ENCODE measurements at regions not wholly inside any gene's neighbourhood (a gene's known extent, or its start where the extent isn't known, plus 50 kb on each side); places are given as distances from the start of the nearest gene placed in this dataset.
"Not testable (repeated sequence)": the region's sequence is repeated elsewhere in the genome, so short reads cannot be mapped to it uniquely, and the experiment has no call there.

DNA sequence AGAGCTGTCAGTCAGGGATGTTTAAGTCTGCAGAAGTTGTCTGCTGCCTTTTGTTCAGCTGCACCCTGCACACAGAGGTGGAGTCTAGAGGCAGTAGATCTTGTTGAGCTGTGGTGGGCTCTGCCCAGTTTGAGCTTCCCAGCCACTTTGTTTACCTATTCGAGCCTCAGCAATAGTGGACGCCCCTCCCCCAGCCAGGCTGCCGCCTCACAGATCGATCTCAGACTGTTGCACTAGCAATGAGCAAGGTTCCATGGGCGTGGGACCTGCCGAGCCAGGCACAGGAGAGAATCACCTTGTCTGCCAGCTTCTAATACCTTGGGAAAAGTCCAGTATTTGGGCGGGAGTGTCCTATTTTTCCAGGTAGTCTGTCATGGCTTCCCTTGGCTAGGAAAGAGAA lies 225.1 kb upstream of the RASA1 start:
- DNase-seq (ENCODE audit: low read depth): no peak

DNA sequence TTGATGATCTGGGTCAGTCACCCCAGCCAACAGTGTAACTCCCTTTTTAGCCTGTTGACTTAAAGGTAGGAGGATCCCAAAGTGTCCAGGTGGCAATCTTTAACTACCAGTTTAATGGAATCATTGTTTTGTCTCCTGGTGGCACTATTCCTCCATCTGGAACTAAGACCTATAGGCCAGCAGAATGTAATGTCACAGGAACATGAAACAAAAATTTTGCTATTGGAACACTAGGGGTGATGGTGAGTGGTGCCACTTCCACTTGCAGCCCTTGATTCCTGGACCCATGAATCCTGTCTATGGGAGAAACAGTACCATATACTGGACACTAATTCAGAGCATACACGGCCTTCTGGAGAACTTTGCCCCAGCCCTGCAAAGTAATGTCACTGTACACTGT lies 219.5 kb upstream of the RASA1 start:
- no peak for DNase-seq (ENCODE audit: low read depth)

DNA sequence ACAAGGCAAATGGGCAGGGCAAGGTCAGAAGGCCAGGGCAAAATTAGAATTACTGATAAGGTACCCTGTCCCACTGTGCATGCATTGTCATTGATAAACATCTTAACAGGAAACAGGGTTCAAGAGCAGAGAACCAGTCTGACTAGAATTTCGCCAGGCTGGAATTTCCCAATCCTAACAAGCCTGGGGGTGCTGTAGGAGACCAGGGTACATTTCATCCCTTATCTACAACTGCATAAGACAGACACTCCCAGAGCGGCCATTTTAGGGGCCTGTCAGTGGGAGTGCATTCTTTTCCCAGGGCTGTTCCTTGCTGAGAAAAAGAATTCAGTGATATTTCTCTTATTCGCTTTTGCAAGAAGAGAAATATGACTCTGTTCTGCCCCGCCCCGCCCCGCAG lies 218.7 kb upstream of the RASA1 start:
- not testable (repeated sequence) for DNase-seq (ENCODE audit: low read depth)

DNA sequence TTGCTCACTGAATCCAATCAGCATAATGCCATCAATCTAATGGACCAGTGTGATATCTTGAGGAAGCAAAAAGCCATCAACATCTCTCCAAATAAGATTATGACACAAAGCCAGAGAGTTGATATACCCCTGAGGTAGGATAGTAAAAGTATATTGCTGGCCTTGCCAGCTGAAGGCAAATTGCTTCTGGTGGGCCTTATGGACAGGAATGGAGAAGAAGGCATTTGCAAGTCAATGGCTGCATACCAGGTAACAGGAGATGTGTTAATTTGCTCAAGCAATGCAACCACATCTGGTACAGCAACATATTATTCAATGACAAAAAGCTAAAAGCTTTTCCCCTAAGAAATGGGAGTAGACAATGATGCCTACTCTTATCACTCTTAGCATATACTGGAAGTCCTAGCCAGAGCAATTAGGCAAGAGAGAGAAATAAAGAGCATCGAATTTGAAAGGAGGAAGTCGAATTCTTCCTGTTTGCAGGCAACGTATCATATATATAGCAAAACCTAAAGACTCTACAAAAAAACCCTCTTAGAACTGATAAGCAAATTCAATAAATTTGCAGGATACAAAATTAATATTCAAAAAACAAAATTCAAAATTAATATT lies 216.1 kb upstream of the RASA1 start:
- DNase-seq (ENCODE audit: low read depth): no peak

DNA sequence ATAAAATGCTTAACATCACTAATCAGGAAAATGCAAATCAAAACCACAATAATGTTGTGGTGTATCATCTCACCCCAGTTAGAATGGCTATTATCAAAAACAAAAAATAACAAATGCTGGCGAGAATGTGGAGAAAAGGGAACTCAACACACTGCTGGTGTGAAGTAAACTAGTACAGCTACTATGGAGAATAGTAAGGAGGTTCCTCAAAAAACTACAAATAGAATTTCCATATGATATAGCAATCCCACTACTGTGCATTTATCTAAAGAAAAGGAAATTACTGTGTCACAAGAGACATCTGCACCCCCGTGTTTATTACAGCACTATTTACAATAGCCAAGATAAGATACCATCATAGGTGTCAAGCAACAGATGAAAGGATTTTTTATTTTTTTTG lies 214.5 kb upstream of the RASA1 start:
- DNase-seq (ENCODE audit: low read depth): no peak

DNA sequence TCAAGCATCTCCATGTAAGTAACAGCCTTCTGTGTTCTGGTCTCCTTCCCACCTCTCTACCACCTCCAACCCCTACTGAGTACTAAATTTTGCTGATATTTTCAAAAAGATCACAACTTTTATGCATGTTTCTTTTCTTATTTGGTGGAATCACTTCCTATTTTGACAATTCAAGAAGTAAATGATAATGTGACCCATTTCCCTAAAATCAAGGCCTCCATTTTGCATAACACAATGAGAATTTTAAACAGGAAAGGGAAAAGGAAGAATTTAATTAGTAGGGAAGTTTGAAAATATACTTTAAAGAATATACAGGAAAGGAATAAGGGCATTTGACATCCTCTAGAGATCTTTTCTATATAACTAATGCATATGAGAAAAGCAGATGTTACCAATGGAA lies 212.9 kb upstream of the RASA1 start:
- no peak for DNase-seq (ENCODE audit: low read depth)

DNA sequence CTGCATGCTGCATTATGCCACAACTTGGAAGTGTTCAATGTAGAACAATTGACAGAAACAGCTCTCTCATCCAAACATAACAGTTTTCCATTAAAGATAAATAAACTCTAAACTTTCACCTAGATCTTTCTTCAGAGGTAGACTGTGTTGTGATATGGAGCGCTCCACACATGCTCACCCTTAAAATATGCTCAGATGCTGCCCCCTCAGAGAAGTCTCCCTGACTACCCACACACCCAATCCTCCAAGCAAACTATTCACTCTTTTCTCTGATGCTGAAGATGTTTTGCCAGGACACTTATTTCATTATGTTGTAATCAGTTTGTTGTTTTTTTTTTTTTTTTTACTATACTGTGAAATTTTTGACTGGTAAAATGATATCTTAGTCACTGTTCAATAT lies 206.6 kb upstream of the RASA1 start:
- DNase-seq (ENCODE audit: low read depth): no peak

DNA sequence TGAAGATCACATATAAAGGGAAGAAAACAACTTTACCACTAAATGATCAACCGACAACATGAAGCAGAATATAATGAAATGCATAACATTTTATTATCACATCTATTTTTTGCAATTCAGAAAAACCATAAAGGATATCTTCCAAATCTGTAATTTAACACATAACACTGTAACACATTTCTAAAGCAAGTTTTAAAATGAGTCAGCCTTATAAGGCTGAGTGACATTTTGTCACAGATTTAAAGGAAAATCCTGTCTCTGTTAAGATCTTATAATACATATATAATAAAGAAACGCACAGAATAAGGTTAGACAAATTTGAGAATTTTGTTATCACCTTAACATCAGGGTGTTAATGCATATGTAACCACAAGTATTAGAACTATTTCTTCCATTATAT lies 198.4 kb upstream of the RASA1 start:
- no peak for DNase-seq (ENCODE audit: low read depth)

DNA sequence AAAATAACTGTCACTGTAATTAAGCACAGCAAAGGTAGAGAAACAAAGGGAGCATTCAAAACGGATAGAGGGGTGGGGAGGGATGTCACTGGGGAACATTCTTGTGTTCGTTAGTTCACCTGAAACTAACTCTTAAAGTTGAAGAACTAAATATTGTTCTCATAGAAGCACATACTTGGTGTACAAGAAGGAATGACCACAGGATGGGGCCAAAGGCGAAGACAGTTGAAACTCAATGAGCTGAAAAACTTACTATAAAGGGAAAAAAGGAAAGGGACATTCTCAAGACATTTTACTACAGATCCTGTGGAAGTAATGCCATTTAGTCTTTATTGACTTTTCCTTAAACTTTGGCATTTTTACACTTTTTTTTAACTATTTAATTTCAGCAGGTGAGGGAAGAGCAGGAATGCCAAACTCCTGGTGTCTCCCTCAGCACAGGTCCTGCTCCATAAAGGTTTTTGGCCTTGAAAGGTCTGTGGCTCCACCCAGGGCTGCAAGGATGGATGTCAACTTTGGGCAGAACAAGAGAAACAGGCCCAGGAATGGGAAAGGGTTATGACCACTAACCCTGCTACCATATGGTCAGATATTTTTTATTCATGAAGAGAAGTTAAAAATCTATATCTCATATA lies 197.6 kb upstream of the RASA1 start:
- DNase-seq (ENCODE audit: low read depth): peak; percentile 73

DNA sequence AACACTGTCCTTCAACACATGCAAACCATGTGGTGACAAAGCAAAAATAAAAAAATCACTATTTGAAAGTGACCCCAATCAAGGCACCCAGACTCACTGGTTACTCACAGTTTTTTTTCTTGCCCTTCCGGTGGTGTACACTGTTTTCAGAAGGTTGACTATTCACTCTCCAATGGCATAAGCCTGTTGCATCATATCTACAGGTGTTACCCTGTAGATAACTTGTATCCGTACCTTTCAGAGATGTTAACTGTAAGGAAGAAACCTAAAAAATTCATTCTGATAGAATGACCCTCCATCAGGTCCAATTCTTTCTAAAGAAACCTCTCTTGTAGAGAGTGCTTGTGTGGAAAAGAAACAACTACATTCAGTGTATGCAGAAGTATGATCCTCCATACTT lies 193.6 kb upstream of the RASA1 start:
- DNase-seq (ENCODE audit: low read depth): no peak

DNA sequence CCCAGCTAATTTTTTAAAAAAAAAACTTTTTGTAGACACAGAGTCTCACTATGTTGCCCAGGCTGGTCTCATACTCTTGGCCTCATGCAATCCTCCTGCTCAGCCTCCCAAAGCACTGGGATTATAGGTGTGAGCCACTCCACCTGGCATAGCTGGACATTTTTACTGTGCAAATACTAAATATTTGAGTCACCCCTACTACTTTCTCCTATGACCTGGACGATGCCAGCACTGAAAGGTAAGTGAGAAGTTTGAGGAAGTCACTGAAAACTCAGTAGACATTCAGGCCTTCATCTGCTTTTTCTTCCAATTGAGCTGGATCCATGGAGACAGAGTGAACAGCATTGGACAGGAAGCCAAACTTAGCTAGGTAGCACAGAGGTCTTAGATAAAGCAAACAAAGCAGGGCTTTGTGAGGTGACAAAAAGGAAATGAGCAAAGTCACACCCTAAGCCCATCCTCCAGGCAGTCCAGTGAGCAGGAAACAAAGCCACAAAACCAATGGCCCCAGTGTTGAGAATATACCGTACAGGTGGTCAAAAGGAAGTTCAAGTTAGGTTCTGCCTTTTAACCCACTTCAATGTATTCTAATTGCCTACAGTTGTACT lies 192.6 kb upstream of the RASA1 start:
- no peak for DNase-seq (ENCODE audit: low read depth)

DNA sequence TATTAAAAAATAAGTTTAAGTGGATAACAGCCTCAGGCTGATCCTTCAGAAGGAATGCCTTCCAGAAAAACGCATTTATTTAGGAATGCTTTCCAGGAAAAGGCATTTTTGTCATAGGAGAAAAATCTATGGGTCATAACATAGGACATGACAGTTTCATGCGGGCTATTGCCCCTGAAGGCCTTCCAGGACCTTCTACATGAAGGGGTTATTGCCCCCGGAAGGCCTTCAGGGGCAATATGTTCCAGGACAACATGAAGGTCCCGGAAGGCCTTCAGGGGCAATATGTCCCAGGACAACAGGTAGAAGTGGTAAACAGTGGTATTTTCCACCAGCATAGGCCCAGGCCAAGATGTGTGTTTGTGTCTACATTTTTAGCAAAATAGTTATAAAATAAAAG lies 191.3 kb upstream of the RASA1 start:
- no peak for DNase-seq (ENCODE audit: low read depth)

DNA sequence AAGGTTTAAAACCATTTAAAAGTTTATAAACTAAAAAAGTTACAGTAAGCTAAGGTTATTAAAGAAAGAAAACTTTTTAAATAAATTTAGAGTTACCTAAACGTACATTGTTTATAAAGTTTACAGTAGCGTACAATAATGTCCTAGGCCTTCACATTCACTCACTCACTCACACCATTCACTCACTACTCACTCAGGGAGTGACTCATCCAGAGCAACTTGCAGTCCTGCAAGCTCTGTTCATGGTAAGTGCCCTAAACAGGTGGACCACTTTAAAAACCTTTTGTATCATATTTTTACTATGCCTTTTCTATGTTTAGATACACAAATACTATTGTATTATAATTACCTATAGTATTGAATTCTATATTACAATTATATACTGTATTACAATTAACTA lies 190.8 kb upstream of the RASA1 start:
- DNase-seq (ENCODE audit: low read depth): peak; percentile 29

DNA sequence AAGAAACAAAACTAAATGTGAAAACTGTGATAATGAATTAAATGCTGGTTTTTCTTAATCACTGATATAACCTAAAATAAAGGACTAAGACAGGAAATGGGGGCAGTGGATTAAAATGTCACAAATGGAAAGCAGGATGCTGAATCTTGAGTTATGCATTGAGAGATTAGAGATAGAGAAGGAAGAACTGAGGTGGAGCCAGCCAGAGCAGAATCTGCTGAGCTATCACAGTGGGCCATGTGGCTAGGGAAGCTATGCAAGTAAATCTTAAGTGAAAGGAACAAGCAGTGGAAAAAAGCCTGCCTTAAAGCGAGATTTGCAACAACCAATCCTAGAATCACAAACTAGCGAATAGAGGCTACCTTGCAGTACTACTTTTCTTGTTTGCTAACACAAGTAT lies 188.5 kb upstream of the RASA1 start:
- DNase-seq (ENCODE audit: low read depth): no peak

DNA sequence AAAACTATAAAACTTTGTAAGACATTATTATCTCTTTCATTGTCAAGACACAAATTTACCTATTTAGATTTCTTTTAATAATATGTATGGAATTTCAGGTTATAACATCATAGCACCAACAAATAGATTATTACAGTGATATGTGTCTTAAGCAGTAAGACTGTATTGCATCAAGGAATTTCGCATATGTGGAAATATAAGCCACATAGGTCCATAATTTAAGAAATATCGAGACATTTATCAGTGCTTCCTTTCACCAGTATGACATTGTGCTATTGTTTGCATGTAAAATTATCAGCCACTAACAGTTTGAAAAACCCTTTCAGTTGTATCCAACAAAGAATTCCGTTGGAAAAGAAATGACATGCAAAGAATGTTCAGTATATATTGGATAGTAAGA lies 186.7 kb upstream of the RASA1 start:
- DNase-seq (ENCODE audit: low read depth): no peak

DNA sequence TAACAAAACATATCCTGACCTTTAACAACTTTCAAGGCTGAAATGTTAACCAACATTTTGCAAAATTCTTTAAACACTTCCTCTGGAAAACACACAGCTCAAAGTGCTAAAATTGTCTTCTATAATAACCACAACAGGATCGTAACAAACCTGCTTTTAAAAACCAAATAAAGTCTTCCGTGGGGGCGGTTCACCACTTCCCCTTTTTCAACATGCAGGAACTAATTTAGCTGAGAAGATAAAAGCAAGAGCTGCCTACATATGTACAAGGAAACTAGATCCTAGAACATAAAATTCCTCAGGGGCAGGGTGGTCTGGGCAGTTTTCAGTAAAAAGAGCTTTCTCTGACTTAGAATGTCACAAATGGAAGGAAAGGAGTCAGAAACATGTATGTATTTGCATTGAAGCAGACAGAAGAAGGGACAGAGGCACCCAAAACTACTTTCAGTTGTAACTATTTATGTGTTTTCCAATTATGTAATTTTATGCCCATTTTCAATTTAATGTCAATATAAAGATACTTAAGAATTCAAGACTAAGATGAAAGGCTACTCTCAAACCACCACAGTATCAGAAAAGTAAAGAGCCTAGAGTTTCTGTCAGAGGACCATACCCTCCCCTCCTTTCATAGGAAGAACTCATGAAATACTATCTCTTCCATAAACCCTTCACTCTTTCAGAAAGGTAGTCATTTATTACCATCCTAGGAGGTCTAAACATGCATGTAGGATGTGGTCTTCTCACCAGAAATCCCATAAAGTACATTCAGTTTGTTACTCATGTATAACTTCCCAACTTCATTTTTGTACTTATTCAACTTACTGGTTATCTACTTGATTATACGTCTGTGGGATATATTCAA lies 185.9 kb upstream of the RASA1 start:
- DNase-seq (ENCODE audit: low read depth): no peak

DNA sequence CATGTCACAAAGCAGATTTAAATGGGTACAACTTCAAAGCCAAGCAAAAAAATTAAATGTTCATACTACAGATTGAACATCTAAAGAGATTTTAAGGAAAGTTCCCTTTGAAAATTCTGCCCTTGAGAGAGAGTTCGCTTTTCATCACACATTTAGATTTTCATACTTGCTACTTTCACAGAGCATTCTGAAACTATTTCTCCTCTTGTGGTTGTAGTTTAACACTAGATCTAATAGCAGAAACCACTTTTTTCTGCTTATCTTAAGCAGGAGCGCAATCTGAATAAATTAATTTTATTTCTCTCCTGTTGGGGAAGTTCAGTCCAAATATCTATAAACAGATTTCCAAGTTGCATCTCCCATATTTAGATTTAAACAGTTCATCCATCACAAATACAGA lies 173.3 kb upstream of the RASA1 start:
- no peak for DNase-seq (ENCODE audit: low read depth)

DNA sequence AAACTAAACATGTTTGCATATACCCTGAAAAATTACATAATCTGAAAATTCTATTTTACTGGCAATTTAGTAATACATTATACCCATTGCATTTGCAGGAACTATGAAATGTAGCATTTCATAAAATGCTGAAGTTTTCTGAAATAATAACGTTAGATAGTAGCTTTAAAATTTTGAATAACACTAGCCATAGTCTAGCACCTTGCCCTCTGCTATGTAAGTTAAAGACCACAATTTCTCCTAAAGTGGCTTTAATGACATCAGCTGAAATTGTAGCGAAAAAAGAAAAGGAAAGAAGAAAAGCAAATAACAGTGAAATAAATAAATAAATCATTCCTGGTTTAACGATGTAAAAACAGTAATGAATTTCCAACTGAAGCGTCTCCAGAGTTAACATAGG lies 172.8 kb upstream of the RASA1 start:
- no peak for DNase-seq (ENCODE audit: low read depth)

DNA sequence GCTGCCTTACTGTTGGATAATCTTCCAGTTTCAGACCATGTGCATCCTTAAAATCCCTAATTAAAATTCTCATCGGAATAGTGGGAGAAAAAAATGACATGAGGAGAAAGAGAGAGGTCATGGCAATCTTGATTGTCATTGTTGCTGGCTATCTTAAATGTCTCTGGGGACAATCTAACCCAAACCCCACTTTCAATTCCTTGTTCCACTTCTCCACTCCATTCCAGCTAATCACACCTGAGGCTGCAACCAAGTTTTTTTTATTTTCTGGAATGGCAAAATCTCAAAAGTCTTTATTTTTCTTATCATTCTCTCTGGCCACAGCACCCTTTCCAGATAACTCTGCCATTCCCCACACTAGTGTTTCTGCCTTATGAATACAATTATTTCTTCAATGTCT lies 171.9 kb upstream of the RASA1 start:
- no peak for DNase-seq (ENCODE audit: low read depth)

DNA sequence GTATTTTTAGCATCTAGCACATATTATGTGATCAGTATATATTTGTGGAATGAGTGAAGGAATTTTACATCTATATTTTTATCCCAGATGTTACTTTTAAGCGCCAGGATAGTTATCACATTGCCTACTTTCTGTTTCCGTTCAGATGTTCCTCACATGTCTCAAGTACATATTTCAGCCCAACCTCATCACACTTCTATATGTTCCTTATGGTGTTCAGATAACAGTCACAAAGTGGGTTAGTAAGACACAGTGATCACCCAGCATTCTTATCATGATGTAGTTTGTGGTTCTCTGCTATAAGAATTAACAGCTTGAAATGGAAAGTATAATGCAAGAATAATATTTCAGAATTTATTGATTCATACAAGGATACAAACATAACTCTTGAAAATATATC lies 170.0 kb upstream of the RASA1 start:
- no peak for DNase-seq (ENCODE audit: low read depth)

DNA sequence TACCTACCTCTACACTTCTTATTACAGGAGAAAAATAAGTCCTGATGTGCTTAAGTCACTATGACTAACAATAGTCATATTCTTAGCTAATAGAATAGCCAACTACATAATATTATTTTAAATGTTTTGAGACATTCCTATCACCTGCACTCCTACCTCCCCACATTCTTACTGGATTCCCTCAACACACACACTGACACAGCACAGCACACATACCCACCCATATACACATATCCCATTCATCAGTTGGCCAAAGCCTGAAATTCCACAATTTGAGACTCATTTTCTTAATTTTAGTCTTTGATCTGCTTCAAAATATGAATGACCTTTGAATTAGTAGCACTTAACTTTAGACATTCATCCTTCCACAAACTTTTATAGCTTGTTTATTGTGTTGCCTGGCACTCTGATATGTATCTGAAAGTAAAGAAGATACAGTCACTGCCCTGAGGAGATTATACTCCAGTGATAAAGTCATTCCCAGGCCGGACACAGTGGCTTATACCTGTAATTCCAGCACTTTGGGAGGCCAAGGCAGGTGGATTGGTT lies 168.3 kb upstream of the RASA1 start:
- no peak for DNase-seq (ENCODE audit: low read depth)

DNA sequence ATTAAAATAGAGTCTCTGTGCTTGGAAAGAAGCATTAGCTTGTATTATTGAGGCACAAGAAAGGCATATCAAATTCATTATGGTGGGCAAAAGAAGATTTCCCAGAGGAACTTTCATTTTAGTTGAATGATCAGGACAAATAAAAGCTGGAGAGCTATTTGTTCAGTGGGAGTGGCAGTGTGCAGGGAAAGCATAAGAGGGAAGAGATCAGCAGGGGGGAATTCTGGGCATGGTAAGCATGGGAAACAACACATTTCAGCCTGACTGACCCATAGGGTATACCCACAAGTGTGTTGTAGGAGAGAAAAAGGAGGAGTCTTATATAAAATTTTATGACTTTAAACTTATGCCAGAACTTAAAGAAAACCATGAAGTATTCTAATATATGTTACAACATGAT lies 167.7 kb upstream of the RASA1 start:
- DNase-seq (ENCODE audit: low read depth): no peak
